ENCODE measurements at regions not wholly inside any gene's neighbourhood (a gene's known extent, or its start where the extent isn't known, plus 50 kb on each side); places are given as distances from the start of the nearest gene placed in this dataset.
"Not testable (repeated sequence)": the region's sequence is repeated elsewhere in the genome, so short reads cannot be mapped to it uniquely, and the experiment has no call there.

GRCh38 chr6:2353412-2354137 lies 108.2 kb upstream of the GMDS start:
- Mint-ChIP-seq H3K9me3 (no peaks in the 10 kb centered on the region), H3K27me3 (no peaks in the 10 kb centered on the region), H3K4me1 (no peaks in the 10 kb centered on the region), H3K27ac (no peak overlapping the region), H3K36me3 (peaks cover 10% of the 10 kb centered on the region), H3K4me3 (no peak overlapping the region)
- no peak for ATAC-seq

GRCh38 chr6:2351807-2352431 lies 106.5 kb upstream of the GMDS start:
- Mint-ChIP-seq H3K27me3 (no peaks in the 10 kb centered on the region), H3K9me3 (no peaks in the 10 kb centered on the region), H3K36me3 (peaks cover 4% of the 10 kb centered on the region), H3K27ac (no peak overlapping the region), H3K4me3 (no peak overlapping the region), H3K4me1 (no peaks in the 10 kb centered on the region)
- ATAC-seq: no peak

- ATAC-seq: no peak
- H3K9me3 Mint-ChIP-seq: no peaks in the 10 kb centered on the region
- H3K4me1 Mint-ChIP-seq: no peaks in the 10 kb centered on the region
- H3K27ac Mint-ChIP-seq: no peak overlapping the region
- peaks cover 4% of the 10 kb centered on the region for H3K36me3 Mint-ChIP-seq
- no peak overlapping the region for H3K4me3 Mint-ChIP-seq
- no peaks in the 10 kb centered on the region for H3K27me3 Mint-ChIP-seq
Observed at GRCh38 chr6:2351090-2351489, 105.7 kb upstream of the GMDS start.

DNA sequence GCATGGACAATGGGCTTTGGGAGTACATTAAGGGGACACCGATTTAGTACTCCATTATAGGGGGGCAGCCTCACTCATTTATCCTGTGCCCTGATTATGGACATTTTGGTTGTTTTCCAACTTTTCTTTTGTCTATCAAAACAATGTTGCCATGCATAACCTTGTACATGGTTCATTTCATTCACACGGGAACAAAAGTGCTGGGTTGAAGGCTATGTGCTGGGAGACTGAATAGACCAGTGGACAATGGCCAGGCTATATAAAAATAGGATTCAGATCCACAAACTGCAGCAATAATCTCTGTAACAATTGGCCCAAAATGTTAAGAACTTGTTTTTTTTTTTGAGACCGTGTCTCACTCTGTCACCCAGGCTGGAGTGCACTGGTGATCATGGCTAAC lies 100.7 kb upstream of the GMDS start:
- no peak for ATAC-seq
- Mint-ChIP-seq H3K36me3 (peaks cover 13% of the 10 kb centered on the region), H3K9me3 (peaks cover 12% of the 10 kb centered on the region), H3K27ac (no peak overlapping the region), H3K4me3 (no peak overlapping the region), H3K27me3 (no peaks in the 10 kb centered on the region), H3K4me1 (no peaks in the 10 kb centered on the region)

DNA sequence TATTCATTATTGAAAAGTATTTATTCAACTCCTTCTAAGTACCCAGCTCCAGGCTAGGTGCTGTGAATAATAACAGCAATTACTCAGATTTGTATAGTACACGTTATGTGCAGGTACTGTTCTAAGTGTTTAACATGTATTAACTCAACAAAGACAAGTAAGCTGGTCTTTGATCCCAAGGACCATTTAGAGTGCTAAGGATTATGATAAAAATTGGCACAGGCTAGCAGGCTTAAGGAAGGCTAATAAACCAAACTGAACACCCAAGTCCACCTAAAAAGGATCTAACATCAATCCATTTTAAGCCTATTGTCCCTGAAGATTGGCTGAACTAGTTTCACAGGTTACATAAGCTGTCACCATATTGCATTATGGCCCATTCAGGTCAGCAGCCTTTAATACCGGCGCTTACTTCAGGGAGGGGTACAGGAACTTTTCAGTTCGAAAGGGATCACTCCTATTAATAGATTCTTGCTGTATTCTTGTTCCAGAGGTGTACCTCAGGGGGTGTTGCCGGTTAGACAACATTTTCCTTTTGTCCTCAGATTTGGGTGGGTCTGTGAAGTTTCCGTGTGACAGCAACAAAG lies 99.0 kb upstream of the GMDS start:
- H3K27me3 Mint-ChIP-seq: no peaks in the 10 kb centered on the region
- H3K4me3 Mint-ChIP-seq: no peak overlapping the region
- H3K36me3 Mint-ChIP-seq: peaks cover 27% of the 10 kb centered on the region
- peaks cover 23% of the 10 kb centered on the region for H3K9me3 Mint-ChIP-seq
- no peak for ATAC-seq
- no peaks in the 10 kb centered on the region for H3K4me1 Mint-ChIP-seq
- no peak overlapping the region for H3K27ac Mint-ChIP-seq

- no peak for ATAC-seq
- Mint-ChIP-seq H3K4me3 (no peak overlapping the region), H3K4me1 (no peaks in the 10 kb centered on the region), H3K36me3 (peaks cover 87% of the 10 kb centered on the region), H3K27me3 (no peaks in the 10 kb centered on the region), H3K27ac (no peak overlapping the region), H3K9me3 (peaks cover 33% of the 10 kb centered on the region)
Observed at GRCh38 chr6:2327591-2327990, 82.2 kb upstream of the GMDS start.

DNA sequence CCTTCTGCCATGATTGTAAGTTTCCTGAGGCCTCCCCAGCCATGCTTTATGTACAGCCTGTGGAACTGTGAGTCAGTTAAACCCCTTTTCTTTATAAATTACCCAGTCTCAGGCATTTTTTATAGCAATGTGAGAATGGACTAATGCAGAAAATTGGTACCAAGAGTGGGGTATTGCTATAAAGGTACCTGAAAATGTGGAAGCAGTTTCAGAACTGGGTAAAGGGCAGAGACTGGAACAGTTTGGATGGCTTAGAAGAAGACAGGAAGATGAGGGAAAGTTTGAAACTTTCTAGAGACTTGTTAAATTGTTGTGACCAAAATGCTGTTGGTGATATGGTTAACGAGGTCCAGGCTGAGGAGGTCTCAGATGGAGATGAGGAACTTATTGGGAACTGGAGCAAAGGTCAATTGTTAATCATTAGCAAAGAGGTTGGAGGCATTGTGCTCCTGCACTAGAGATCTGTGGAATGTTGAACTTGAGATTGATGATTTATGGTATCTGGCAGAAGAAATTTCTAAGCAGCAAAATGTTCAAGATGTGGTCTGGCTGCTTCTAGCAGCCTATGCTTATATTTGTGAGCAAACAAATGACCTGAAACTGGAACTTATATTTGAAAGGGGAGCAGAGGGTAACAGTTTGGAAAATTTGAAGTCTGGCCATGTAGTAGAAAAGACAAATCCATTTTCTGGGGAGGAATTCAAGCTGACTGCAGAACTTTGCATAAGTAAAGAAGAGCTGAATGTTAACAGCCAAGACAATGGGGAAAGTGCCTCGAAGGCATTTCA lies 79.0 kb upstream of the GMDS start:
- Mint-ChIP-seq H3K9me3 (peaks cover 32% of the 10 kb centered on the region), H3K36me3 (peaks cover 95% of the 10 kb centered on the region), H3K4me3 (no peak overlapping the region), H3K27ac (no peak overlapping the region), H3K27me3 (no peaks in the 10 kb centered on the region), H3K4me1 (no peaks in the 10 kb centered on the region)
- no peak for ATAC-seq

DNA sequence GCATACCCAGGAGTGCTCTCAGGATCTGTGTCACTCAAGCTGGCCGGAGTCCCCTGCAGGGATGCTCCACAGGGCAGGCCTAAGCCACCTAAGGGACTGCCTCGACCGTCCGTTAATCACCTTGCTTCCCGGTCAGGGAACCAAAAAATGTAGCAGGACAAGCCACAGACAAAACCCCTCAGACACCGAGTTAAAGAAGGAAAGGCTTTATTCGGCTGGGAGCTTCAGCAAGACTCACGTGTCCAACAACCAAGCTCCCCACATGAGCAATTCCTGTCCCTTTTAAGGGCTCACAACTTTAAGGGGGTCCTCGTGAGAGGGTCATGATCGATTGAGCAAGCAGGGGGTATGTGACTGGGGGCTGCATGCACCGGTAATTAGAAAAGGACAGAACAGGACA lies 72.1 kb upstream of the GMDS start:
- H3K27me3 Mint-ChIP-seq, ATAC-seq, H3K4me3 Mint-ChIP-seq, H3K4me1 Mint-ChIP-seq, H3K27ac Mint-ChIP-seq: not testable (repeated sequence)
- Mint-ChIP-seq H3K36me3 (peaks cover 81% of the 10 kb centered on the region), H3K9me3 (peaks cover 18% of the 10 kb centered on the region)

GRCh38 chr6:2314641-2315040 lies 69.2 kb upstream of the GMDS start:
- no peaks in the 10 kb centered on the region for H3K27me3 Mint-ChIP-seq
- H3K27ac Mint-ChIP-seq: no peak overlapping the region
- peaks cover 52% of the 10 kb centered on the region for H3K36me3 Mint-ChIP-seq
- H3K9me3 Mint-ChIP-seq: peaks cover 15% of the 10 kb centered on the region
- no peak overlapping the region for H3K4me3 Mint-ChIP-seq
- H3K4me1 Mint-ChIP-seq: no peaks in the 10 kb centered on the region
- ATAC-seq: no peak

- Mint-ChIP-seq H3K4me3 (no peak overlapping the region), H3K36me3 (peaks cover 19% of the 10 kb centered on the region), H3K27ac (no peak overlapping the region), H3K9me3 (no peaks in the 10 kb centered on the region), H3K27me3 (no peaks in the 10 kb centered on the region), H3K4me1 (no peaks in the 10 kb centered on the region)
- no peak for ATAC-seq
Observed at GRCh38 chr6:2310042-2310441, 64.6 kb upstream of the GMDS start.

DNA sequence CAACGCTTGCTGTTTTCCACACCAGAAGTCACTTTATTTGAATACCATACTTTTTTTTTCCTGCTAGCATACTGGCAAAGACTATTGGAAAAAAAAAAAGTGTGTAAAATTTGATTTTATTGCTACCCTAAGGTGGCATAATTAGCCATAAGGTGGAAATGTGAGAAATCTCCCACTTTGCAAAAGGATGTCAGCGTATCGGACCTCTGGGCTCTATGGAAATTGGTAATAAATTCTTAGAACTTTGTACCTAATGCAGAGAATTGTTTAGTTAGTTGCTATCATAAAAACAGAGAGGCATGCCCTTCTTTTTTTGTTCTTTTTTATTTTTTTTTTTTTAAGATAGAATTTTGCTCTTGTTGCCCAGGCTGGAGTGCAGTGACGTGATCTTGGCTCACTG lies 63.7 kb upstream of the GMDS start:
- Mint-ChIP-seq H3K4me1 (no peaks in the 10 kb centered on the region), H3K9me3 (no peaks in the 10 kb centered on the region), H3K27me3 (no peaks in the 10 kb centered on the region), H3K4me3 (no peak overlapping the region), H3K27ac (no peak overlapping the region), H3K36me3 (peaks cover 14% of the 10 kb centered on the region)
- no peak for ATAC-seq

DNA sequence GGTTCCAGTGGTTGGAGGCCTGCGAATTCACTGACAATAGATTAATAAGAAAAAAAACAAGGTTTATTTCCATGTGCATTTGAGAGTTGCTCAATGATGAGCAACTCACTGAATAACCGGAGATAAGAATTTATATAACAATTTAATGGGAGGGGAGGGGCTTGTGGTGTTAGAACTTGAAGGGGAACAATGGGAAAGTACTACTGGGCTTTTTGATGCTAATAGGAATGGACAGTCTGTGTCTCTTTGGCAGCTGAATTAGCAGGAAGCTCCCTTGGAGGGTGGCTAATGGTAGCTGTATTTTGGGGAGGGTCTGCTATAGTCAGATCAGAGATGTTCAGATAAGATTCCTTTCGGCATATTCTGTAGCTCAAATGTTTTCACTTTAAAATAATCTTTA lies 62.4 kb upstream of the GMDS start:
- H3K9me3 Mint-ChIP-seq: no peaks in the 10 kb centered on the region
- peaks cover 9% of the 10 kb centered on the region for H3K36me3 Mint-ChIP-seq
- no peaks in the 10 kb centered on the region for H3K4me1 Mint-ChIP-seq
- H3K27me3 Mint-ChIP-seq: no peaks in the 10 kb centered on the region
- ATAC-seq: no peak
- H3K4me3 Mint-ChIP-seq: no peak overlapping the region
- H3K27ac Mint-ChIP-seq: no peak overlapping the region

DNA sequence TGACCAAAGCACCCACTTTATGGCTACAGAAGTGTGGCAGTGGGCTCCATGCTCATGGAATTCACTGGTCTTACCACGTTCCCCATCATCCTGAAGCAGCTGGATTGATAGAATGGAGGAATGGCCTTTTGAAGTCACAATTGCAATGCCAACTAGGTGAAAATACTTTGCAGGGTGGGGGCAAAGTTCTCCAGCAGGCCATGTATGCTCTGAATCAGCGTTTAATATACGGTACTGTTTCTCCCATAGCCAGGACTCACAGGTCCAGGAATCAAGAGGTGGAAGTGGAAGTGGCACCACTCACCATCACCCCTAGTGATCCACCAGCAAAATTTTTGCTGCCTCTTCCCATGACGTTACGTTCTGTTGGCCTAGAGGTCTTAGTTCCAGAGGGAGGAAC lies 60.5 kb upstream of the GMDS start:
- Mint-ChIP-seq H3K4me1 (no peaks in the 10 kb centered on the region), H3K36me3 (peaks cover 14% of the 10 kb centered on the region), H3K9me3 (peaks cover 4% of the 10 kb centered on the region), H3K27ac (no peak overlapping the region), H3K27me3 (no peaks in the 10 kb centered on the region), H3K4me3 (no peak overlapping the region)
- ATAC-seq: no peak

DNA sequence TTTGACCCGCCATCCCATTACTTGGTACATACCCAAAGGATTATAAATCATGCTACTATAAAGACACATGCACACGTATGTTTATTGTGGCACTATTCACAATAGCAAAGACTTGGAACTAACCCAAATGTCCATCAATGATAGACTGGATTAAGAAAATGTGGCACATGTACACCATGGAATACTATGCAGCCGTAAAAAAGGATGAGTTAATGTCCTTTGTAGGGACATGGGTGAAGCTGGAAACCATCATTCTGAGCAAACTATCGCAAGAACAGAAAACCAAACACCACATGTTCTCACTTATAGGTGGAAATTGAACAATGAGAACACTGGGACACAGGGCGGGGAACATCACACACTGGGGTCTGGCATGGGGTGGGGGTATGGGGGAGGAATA lies 57.1 kb upstream of the GMDS start:
- peaks cover 15% of the 10 kb centered on the region for H3K9me3 Mint-ChIP-seq
- not testable (repeated sequence) for H3K27ac Mint-ChIP-seq, H3K4me1 Mint-ChIP-seq, H3K27me3 Mint-ChIP-seq, H3K4me3 Mint-ChIP-seq, ATAC-seq
- peaks cover 42% of the 10 kb centered on the region for H3K36me3 Mint-ChIP-seq

DNA sequence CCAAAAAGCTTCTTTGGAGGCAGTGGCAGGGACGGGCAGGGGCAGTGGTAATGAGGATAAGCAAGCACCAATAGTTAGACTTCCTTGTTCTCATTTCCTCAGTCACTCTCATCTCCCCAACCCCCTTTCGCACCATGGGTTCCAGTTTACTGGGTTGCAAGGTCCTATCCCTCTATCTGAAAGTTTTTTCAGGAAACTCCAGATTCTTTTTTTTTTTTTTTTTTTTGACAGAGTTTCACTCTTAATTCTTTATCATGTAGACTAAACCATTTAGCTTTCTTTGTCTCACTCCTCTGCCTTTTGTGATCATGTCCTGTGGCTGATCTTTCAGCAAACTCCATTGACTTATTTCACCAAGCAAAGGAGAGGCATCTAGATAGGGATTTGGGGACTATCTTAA lies 51.4 kb upstream of the GMDS start:
- Mint-ChIP-seq H3K36me3 (peaks cover 47% of the 10 kb centered on the region), H3K27ac (no peak overlapping the region), H3K4me3 (no peak overlapping the region), H3K27me3 (no peaks in the 10 kb centered on the region), H3K9me3 (peaks cover 28% of the 10 kb centered on the region), H3K4me1 (no peaks in the 10 kb centered on the region)
- ATAC-seq: no peak
